GM06990 (cell line): ENCODE measurements at regions not wholly inside any gene's neighbourhood (a gene's known extent, or its start where the extent isn't known, plus 50 kb on each side); places are given as distances from the start of the nearest gene placed in this dataset.

Experiments
- DNase-seq: peaks from one replicate; pipeline ENCODE4 v3.0.0-alpha.2; 2011; ENCODE audit not compliant: insufficient read length; ENCODE audit errors: extremely low read depth
- H3K27me3 ChIP-seq: replicated peaks from 2 replicates; pipeline ENCODE4 v1.6.0; 2011; ENCODE audit warnings: low read length; ENCODE audit not compliant: control insufficient read depth, insufficient read depth
- H3K36me3 ChIP-seq: 2 replicates; pipeline ENCODE4 v1.5.1; 2011; ENCODE audit warnings: low read length; ENCODE audit not compliant: control insufficient read depth, insufficient read depth
- H3K4me3 ChIP-seq: replicated peaks from 2 replicates; pipeline ENCODE4 v1.5.1; 2011; ENCODE audit warnings: low read depth, mild to moderate bottlenecking, control low read depth, low read length
- TF ChIP-seq, protein P1 (sequence below): IDR thresholded peaks from 2 replicates; pipeline ENCODE4 v1.5.1; 2011; ENCODE audit warnings: low read length, control low read depth, mild to moderate bottlenecking, inconsistent platforms; ENCODE audit not compliant: insufficient read depth, poor library complexity, severe bottlenecking

DNA sequence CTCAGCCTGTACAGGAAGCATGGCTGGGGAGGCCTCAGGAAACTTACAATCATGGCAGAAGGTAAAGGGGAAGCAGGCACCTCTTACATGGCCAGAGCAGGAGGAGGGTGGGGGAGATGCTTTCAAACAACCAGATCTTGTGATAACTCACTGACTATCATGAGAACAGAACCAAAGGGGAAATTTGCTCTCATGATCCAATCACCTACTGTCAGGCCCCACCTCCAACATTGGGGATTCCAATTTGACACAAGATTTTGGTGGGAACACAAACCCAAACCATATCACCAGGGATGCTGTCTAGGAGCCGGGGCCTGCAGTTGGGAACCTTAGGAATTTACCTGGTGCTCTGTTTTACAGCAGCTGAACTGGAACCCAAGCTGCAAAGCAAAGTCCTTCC lies 191.1 kb upstream of the CITED2 start:
- TF ChIP-seq, protein P1, sequence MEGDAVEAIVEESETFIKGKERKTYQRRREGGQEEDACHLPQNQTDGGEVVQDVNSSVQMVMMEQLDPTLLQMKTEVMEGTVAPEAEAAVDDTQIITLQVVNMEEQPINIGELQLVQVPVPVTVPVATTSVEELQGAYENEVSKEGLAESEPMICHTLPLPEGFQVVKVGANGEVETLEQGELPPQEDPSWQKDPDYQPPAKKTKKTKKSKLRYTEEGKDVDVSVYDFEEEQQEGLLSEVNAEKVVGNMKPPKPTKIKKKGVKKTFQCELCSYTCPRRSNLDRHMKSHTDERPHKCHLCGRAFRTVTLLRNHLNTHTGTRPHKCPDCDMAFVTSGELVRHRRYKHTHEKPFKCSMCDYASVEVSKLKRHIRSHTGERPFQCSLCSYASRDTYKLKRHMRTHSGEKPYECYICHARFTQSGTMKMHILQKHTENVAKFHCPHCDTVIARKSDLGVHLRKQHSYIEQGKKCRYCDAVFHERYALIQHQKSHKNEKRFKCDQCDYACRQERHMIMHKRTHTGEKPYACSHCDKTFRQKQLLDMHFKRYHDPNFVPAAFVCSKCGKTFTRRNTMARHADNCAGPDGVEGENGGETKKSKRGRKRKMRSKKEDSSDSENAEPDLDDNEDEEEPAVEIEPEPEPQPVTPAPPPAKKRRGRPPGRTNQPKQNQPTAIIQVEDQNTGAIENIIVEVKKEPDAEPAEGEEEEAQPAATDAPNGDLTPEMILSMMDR: no peak
- no peak for DNase-seq
- H3K36me3 ChIP-seq: no peaks in the 10 kb centered on the region
- no peak overlapping the region for H3K4me3 ChIP-seq
- H3K27me3 ChIP-seq: no peaks in the 10 kb centered on the region

DNA sequence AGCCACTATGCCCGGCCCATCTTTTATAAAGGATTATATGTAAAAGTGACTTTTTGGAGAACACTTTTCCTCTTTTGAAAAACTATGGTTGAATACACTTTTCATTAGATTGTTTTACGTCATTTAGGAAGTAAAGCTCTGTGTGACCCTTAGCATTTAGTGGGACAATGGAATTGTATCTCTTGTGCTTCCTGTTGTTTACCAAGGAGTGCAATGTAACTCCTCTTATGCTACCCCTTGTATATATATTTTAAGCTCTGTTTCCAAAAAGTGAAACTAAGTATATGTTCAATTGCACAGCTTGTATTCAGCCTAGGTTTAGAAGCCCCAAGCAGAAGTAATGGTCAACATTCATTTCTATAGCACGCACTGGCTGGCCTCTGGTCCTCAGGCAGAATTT lies 183.1 kb upstream of the CITED2 start:
- DNase-seq: no peak
- no peaks in the 10 kb centered on the region for H3K36me3 ChIP-seq
- H3K4me3 ChIP-seq: no peak overlapping the region
- no peaks in the 10 kb centered on the region for H3K27me3 ChIP-seq
- TF ChIP-seq, protein P1: no peak

GRCh38 chr6:139556532-139556931 lies 182.1 kb upstream of the CITED2 start:
- TF ChIP-seq, protein P1: no peak
- no peak for DNase-seq
- Histone ChIP-seq H3K27me3 (no peaks in the 10 kb centered on the region), H3K4me3 (no peak overlapping the region), H3K36me3 (no peaks in the 10 kb centered on the region)

DNA sequence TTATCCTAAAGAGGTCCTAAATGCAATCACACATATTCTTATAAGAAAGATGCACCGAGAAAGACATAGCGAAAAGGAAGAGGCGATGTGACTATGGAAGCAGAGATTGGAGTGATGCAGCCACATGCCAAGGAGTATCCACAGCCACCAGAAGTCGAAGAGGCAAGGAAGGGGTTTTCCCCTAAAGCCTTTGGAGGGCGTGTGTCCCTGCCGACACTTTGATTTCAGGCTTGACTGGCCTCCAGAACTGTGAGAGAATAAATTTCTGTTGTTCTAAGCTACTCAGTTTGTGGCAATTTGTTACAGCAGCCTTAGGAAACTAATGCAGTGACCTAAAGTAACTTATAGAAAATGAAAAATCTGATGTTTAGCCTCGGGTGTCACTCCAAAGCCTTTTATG lies 179.5 kb upstream of the CITED2 start:
- no peak for DNase-seq
- Histone ChIP-seq H3K27me3 (no peaks in the 10 kb centered on the region), H3K36me3 (no peaks in the 10 kb centered on the region), H3K4me3 (no peak overlapping the region)
- TF ChIP-seq, protein P1: no peak

- no peak for DNase-seq
- TF ChIP-seq, protein P1: no peak
- H3K36me3 ChIP-seq: no peaks in the 10 kb centered on the region
- no peaks in the 10 kb centered on the region for H3K27me3 ChIP-seq
- no peak overlapping the region for H3K4me3 ChIP-seq
Observed at GRCh38 chr6:139551376-139551775, 176.9 kb upstream of the CITED2 start.

DNA sequence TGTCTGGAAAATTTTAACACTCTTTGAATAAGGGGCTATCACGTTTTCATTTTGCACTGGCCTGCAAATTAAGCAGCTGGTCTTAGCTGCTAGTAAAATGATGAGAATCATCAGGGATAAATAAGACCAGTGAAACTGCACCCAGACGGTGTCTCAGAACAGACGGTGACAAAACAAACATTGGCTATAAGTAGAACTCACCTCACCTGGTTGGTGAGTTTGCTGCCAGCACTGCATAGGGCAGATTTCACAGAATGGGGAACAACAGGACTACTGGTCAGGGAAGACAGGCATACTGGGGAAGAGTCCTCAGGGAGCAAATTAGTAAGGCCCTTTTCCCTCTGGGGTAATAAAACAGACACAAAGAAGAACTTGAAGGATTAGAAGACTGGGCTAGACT lies 175.9 kb upstream of the CITED2 start:
- Histone ChIP-seq H3K36me3 (no peaks in the 10 kb centered on the region), H3K4me3 (no peak overlapping the region), H3K27me3 (no peaks in the 10 kb centered on the region)
- TF ChIP-seq, protein P1: no peak
- no peak for DNase-seq
